ENCODE measurements at regions not wholly inside any gene's neighbourhood (a gene's known extent, or its start where the extent isn't known, plus 50 kb on each side); places are given as distances from the start of the nearest gene placed in this dataset.

DNA sequence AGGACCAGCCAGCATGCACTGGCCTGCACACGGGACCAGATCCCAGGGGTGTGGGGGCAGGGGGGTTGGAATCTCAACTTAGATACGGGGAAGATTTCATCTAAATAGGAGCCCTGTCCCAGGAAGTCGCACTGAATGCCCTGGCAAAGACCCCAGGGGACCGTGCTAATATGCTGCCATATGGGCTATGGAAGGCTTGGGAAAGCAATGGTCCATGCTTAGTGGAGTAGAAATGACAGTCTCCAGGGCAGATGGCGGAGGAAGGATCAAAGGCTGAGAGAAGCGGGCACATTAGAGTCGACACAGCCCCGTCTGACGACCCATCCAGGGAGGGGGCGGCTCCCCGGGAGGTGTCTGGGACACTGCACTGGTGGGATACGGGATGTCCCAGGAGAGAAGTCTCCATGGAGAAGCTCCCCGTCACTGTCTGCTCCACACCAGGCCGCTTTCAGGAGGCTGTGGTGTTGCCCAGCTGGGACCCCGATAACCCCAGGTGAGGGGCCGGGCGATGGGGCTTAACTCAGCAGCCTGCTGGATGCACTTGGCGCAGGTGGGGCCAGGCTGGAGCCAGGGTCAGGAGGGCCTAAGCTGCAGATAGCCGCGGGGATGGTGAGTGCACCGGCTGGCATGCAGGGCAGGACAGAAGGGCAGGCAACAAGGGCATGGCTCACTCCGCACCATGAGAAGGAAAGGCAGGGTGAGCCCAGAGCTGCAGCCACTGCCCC, 377.7 kb upstream of the IRX1 start:
- Mint-ChIP-seq H3K4me1 (no peaks in the 10 kb centered on the region), H3K9me3 (peaks cover 0 to 5% (median 2%) of the 10 kb centered on the region in 5 donors)

DNA sequence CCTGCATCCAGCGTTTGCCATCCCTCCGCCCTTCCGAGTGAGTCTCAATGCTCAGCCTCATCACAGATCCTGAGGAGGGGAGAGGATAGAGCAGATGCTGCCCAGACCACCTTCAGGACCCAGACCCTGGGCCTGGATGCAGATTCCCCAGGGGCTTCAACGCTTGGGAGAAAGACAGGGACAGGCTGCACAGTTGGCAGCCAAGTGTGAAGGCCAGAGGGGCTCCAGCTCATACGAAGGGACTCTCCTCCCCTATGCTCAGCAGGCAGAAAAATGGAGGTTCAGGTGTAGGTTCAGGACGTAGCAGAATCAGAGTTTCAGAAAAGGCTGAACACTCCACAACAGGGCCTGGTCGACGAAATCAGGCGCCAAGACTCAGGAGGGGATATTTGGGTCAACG, 378.5 kb upstream of the IRX1 start:
- Mint-ChIP-seq H3K36me3 (peaks cover 0 to 1% (median 0%) of the 10 kb centered on the region in 3 donors), H3K27me3 (no peaks in the 10 kb centered on the region), H3K4me1 (no peaks in the 10 kb centered on the region), H3K9me3 (peaks cover 0 to 5% (median 2%) of the 10 kb centered on the region in 5 donors), H3K27ac (no peak overlapping the region), H3K4me3 (no peak overlapping the region)
- Histone ChIP-seq H3K9me3 (ENCODE audit: low read length) (no peaks in the 10 kb centered on the region), H3K4me1 (ENCODE audit: insufficient read depth, low read length) (no peaks in the 10 kb centered on the region), H3K4me3 (ENCODE audit: low read length) (no peak overlapping the region), H3K27me3 (ENCODE audit: insufficient read depth, low read length, poor library complexity, severe bottlenecking) (no peaks in the 10 kb centered on the region), H3K36me3 (ENCODE audit: insufficient read depth, low read length) (no peaks in the 10 kb centered on the region), H3K27ac (ENCODE audit: low read depth, low read length) (no peak overlapping the region)
- DNase-seq, result no peak
- ChIA-PET CTCF (no interaction called here), POLR2A (no interaction called here)

More for the DNA sequence above, 377.7 kb upstream of the IRX1 start:
- no peaks in the 10 kb centered on the region for H3K4me1 ChIP-seq (ENCODE audit: insufficient read depth, low read length)
- Mint-ChIP-seq H3K27me3 (no peaks in the 10 kb centered on the region), H3K36me3 (peaks cover 0 to 1% (median 0%) of the 10 kb centered on the region in 3 donors), H3K4me3 (no peak overlapping the region), H3K27ac (no peak overlapping the region)
- CTCF ChIA-PET, result no interaction called here
- H3K27ac ChIP-seq (ENCODE audit: low read depth, low read length), result no peak overlapping the region
- DNase-seq, result no peak
- no peak overlapping the region for H3K4me3 ChIP-seq (ENCODE audit: low read length)
- no peaks in the 10 kb centered on the region for H3K27me3 ChIP-seq (ENCODE audit: insufficient read depth, low read length, poor library complexity, severe bottlenecking)
- no peaks in the 10 kb centered on the region for H3K36me3 ChIP-seq (ENCODE audit: insufficient read depth, low read length)
- H3K9me3 ChIP-seq (ENCODE audit: low read length), result no peaks in the 10 kb centered on the region
- POLR2A ChIA-PET, result no interaction called here

DNA sequence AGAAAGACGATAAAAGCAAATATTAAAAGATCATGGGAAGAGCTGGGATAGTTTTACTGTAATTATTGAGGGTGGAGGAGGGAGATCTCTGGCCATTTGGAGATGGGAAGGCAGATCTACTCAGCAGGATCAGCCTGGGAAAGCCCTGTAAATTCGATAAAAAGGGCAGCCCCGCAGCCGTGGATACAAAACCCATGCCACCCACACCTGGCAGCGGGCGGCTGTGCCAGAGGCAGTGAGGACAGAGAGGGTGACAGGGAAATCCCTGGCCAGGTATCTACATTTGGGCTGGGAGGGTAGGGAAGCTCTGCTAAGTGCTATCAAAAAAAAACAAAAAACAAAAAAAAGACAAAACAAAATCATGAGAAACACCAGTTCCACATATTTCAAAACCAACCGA, 379.2 kb upstream of the IRX1 start:
- POLR2A ChIA-PET, result no interaction called here
- Histone ChIP-seq H3K9me3 (ENCODE audit: low read length) (no peaks in the 10 kb centered on the region), H3K27ac (ENCODE audit: low read depth, low read length) (no peak overlapping the region), H3K4me3 (ENCODE audit: low read length) (no peak overlapping the region), H3K27me3 (ENCODE audit: insufficient read depth, low read length, poor library complexity, severe bottlenecking) (no peaks in the 10 kb centered on the region), H3K36me3 (ENCODE audit: insufficient read depth, low read length) (no peaks in the 10 kb centered on the region), H3K4me1 (ENCODE audit: insufficient read depth, low read length) (no peaks in the 10 kb centered on the region)
- DNase-seq, result no peak
- peaks cover 0 to 5% (median 2%) of the 10 kb centered on the region in 5 donors for H3K9me3 Mint-ChIP-seq
- CTCF ChIA-PET, result no interaction called here
- no peaks in the 10 kb centered on the region for H3K4me1 Mint-ChIP-seq
- no peak overlapping the region for H3K4me3 Mint-ChIP-seq
- peaks cover 0 to 1% (median 0%) of the 10 kb centered on the region in 3 donors for H3K36me3 Mint-ChIP-seq
- H3K27ac Mint-ChIP-seq, result no peak overlapping the region
- H3K27me3 Mint-ChIP-seq, result no peaks in the 10 kb centered on the region

DNA sequence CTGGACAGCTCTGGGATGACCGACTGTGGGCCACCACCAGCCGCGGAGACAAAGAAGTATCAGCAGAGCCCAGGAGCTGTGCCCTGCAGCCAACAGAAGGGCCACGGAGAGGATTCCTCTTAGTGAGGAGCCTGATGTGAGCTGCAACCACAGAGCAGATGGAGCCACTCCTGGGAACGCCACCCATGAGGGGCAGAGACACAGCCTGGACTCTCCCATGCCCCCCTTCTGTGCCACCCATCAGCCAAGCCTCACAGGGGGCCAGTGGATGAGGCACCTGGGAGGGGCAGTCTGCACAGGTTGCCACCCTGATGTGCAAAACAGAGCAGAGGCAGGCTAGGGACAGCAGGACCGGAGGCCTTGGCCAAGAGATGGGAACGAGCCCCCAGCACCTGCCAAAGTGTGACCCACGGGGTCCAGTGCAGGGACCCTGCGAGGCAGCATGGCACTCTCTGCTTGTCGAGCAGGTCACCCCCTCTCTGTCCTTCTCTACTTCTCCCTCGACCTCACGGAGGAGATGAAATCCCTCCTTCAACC, 380.7 kb upstream of the IRX1 start:
- no peaks in the 10 kb centered on the region for H3K9me3 ChIP-seq (ENCODE audit: low read length)
- ChIA-PET POLR2A (no interaction called here), CTCF (no interaction called here)

GRCh38 chr5:3214396-3214795, 381.2 kb upstream of the IRX1 start:
- Mint-ChIP-seq H3K4me3 (no peak overlapping the region), H3K36me3 (peaks cover 0 to 1% (median 0%) of the 10 kb centered on the region in 3 donors), H3K4me1 (no peaks in the 10 kb centered on the region), H3K27ac (no peak overlapping the region), H3K27me3 (no peaks in the 10 kb centered on the region), H3K9me3 (peaks cover 2 to 5% (median 4%) of the 10 kb centered on the region in 5 donors)
- Histone ChIP-seq H3K27me3 (ENCODE audit: insufficient read depth, low read length, poor library complexity, severe bottlenecking) (no peaks in the 10 kb centered on the region), H3K36me3 (ENCODE audit: insufficient read depth, low read length) (no peaks in the 10 kb centered on the region), H3K27ac (ENCODE audit: low read depth, low read length) (no peak overlapping the region), H3K9me3 (ENCODE audit: low read length) (no peaks in the 10 kb centered on the region), H3K4me1 (ENCODE audit: insufficient read depth, low read length) (no peaks in the 10 kb centered on the region), H3K4me3 (ENCODE audit: low read length) (no peak overlapping the region)
- DNase-seq, result no peak
- CTCF ChIA-PET, result no interaction called here
- POLR2A ChIA-PET, result no interaction called here

More for the DNA sequence above, 380.7 kb upstream of the IRX1 start:
- H3K4me1 Mint-ChIP-seq, result no peaks in the 10 kb centered on the region
- no peak for DNase-seq
- H3K27ac ChIP-seq (ENCODE audit: low read depth, low read length), result no peak overlapping the region
- no peak overlapping the region for H3K4me3 Mint-ChIP-seq
- no peak overlapping the region for H3K4me3 ChIP-seq (ENCODE audit: low read length)
- peaks cover 2 to 5% (median 4%) of the 10 kb centered on the region in 5 donors for H3K9me3 Mint-ChIP-seq
- no peaks in the 10 kb centered on the region for H3K36me3 ChIP-seq (ENCODE audit: insufficient read depth, low read length)
- no peak overlapping the region for H3K27ac Mint-ChIP-seq
- no peaks in the 10 kb centered on the region for H3K4me1 ChIP-seq (ENCODE audit: insufficient read depth, low read length)
- no peaks in the 10 kb centered on the region for H3K27me3 ChIP-seq (ENCODE audit: insufficient read depth, low read length, poor library complexity, severe bottlenecking)
- no peaks in the 10 kb centered on the region for H3K27me3 Mint-ChIP-seq
- H3K36me3 Mint-ChIP-seq, result peaks cover 0 to 1% (median 0%) of the 10 kb centered on the region in 3 donors

GRCh38 chr5:3212869-3213268, 382.8 kb upstream of the IRX1 start:
- no peaks in the 10 kb centered on the region for H3K27me3 Mint-ChIP-seq
- H3K27me3 ChIP-seq (ENCODE audit: insufficient read depth, low read length, poor library complexity, severe bottlenecking), result no peaks in the 10 kb centered on the region
- H3K27ac Mint-ChIP-seq, result no peak overlapping the region
- no peak for DNase-seq
- ChIA-PET POLR2A (no interaction called here), CTCF (no interaction called here)
- peaks cover 3 to 8% (median 5%) of the 10 kb centered on the region in 5 donors for H3K9me3 Mint-ChIP-seq
- H3K36me3 ChIP-seq (ENCODE audit: insufficient read depth, low read length), result no peaks in the 10 kb centered on the region
- H3K9me3 ChIP-seq (ENCODE audit: low read length), result no peaks in the 10 kb centered on the region
- no peaks in the 10 kb centered on the region for H3K4me1 ChIP-seq (ENCODE audit: insufficient read depth, low read length)
- no peak overlapping the region for H3K27ac ChIP-seq (ENCODE audit: low read depth, low read length)
- H3K4me3 ChIP-seq (ENCODE audit: low read length), result no peak overlapping the region
- H3K4me1 Mint-ChIP-seq, result no peaks in the 10 kb centered on the region
- no peak overlapping the region for H3K4me3 Mint-ChIP-seq
- peaks cover 0 to 1% (median 0%) of the 10 kb centered on the region in 3 donors for H3K36me3 Mint-ChIP-seq

DNA sequence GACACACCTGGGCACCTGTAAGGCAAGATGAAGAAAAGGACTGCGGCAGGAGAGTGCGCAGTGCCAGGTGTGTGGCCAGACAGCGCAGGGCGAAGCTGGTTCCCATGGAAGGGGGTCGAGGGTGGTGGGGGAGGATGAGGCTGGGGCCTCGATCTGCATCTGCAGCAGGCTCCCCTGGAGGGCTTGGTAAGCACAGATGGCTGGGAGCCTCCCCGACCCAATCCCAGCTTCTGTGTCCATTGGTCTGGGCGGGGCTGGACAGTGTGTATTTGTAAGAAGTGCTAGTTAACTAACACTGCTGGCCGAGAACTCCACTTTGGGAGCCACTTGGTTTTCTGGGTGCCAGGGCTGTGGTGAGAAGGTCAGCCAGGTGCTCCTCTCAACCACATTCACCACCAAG, 385.1 kb upstream of the IRX1 start:
- no peak overlapping the region for H3K4me3 ChIP-seq (ENCODE audit: low read length)
- ChIA-PET POLR2A (no interaction called here), CTCF (no interaction called here)
- Mint-ChIP-seq H3K9me3 (peaks cover 3 to 8% (median 4%) of the 10 kb centered on the region in 5 donors), H3K4me3 (no peak overlapping the region), H3K36me3 (peaks cover 0 to 1% (median 0%) of the 10 kb centered on the region in 3 donors), H3K27me3 (no peaks in the 10 kb centered on the region), H3K27ac (no peak overlapping the region), H3K4me1 (no peaks in the 10 kb centered on the region)
- no peaks in the 10 kb centered on the region for H3K4me1 ChIP-seq (ENCODE audit: insufficient read depth, low read length)
- no peaks in the 10 kb centered on the region for H3K36me3 ChIP-seq (ENCODE audit: insufficient read depth, low read length)
- no peaks in the 10 kb centered on the region for H3K9me3 ChIP-seq (ENCODE audit: low read length)
- DNase-seq, result no peak
- no peaks in the 10 kb centered on the region for H3K27me3 ChIP-seq (ENCODE audit: insufficient read depth, low read length, poor library complexity, severe bottlenecking)
- H3K27ac ChIP-seq (ENCODE audit: low read depth, low read length), result no peak overlapping the region

DNA sequence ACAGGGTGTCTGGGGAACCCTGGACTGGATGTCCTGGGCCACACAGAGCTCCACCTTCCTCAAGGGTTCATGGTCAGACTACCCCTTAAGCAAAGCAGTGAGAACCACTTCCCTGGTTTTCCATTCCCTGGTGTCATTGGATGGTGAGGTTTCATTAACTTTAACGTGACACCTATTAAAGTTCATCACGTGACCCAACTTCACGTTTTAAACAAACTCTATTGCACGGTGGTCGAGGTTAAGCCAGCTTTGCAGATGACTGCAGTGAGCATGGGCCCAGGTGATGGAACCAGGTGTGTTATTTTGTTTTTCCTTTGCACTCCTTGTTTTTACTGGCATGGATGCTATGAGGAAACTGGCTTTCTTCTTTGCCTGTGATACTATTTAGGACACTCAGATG, 385.7 kb upstream of the IRX1 start:
- Mint-ChIP-seq H3K9me3 (peaks cover 4 to 8% (median 7%) of the 10 kb centered on the region in 5 donors), H3K4me1 (no peaks in the 10 kb centered on the region), H3K27me3 (no peaks in the 10 kb centered on the region), H3K27ac (no peak overlapping the region), H3K4me3 (no peak overlapping the region), H3K36me3 (peaks cover 0 to 4% (median 0%) of the 10 kb centered on the region in 3 donors)
- H3K27ac ChIP-seq (ENCODE audit: low read depth, low read length), result no peak overlapping the region
- H3K36me3 ChIP-seq (ENCODE audit: insufficient read depth, low read length), result no peaks in the 10 kb centered on the region
- H3K9me3 ChIP-seq (ENCODE audit: low read length), result no peaks in the 10 kb centered on the region
- no peaks in the 10 kb centered on the region for H3K27me3 ChIP-seq (ENCODE audit: insufficient read depth, low read length, poor library complexity, severe bottlenecking)
- DNase-seq, result no peak
- ChIA-PET POLR2A (no interaction called here), CTCF (no interaction called here)
- no peak overlapping the region for H3K4me3 ChIP-seq (ENCODE audit: low read length)
- no peaks in the 10 kb centered on the region for H3K4me1 ChIP-seq (ENCODE audit: insufficient read depth, low read length)

All from CD8-positive, alpha-beta memory T cell (primary cell).